A673 (cell line): ENCODE measurements at regions not wholly inside any gene's neighbourhood (a gene's known extent, or its start where the extent isn't known, plus 50 kb on each side); places are given as distances from the start of the nearest gene placed in this dataset.

Experiments
- BruUV-seq: library from RNA; stranded (reverse); fragments of 400-500 nt; replicated peaks from 2 replicates; lab custom pipeline; 2021; lab: Mats Ljungman, UMichigan
- CTCF ChIA-PET: fragments of 300-600 bp; sonication (Branson Sonifier 250); formaldehyde crosslinking; loops from one replicate; lab custom pipeline; 2022; ENCODE audit warnings: antibody characterized with exemption; lab: Charles Lee
- POLR2A ChIA-PET: fragments of 300-600 bp; sonication (Branson Sonifier 250); formaldehyde crosslinking; loops from one replicate; lab custom pipeline; 2022; ENCODE audit warnings: antibody characterized with exemption; ENCODE audit not compliant: low non-redundant PET; lab: Charles Lee
- DNase-seq: peaks from one replicate; pipeline ENCODE4 v3.0.0-alpha.2; 2015; ENCODE audit warnings: low spot score
- H3K27ac ChIP-seq: fragments of 200-600 bp; sonication (generic); 2 replicates; pipeline ENCODE4 v1.5.1; 2016; ENCODE audit warnings: mixed run types, low read depth, mild to moderate bottlenecking, mixed read lengths, antibody characterized with exemption, low read length; ENCODE audit not compliant: poor library complexity, severe bottlenecking
- H3K27me3 ChIP-seq: fragments of 200-600 bp; sonication (generic); replicated peaks from 2 replicates; pipeline ENCODE4 v1.6.1; 2017; ENCODE audit warnings: mixed run types, low read depth, mild to moderate bottlenecking, mixed read lengths, antibody characterized with exemption, low read length; ENCODE audit not compliant: insufficient read depth, poor library complexity
- H3K36me3 ChIP-seq: fragments of 200-600 bp; sonication (generic); 2 replicates; pipeline ENCODE4 v1.6.1; 2016; ENCODE audit warnings: mixed run types, mild to moderate bottlenecking, mixed read lengths, antibody characterized with exemption, low read length; ENCODE audit not compliant: insufficient read depth, poor library complexity, severe bottlenecking
- H3K4me1 ChIP-seq: fragments of 200-600 bp; sonication (generic); 2 replicates; pipeline ENCODE4 v1.6.1; 2017; ENCODE audit warnings: mixed run types, mild to moderate bottlenecking, mixed read lengths, antibody characterized with exemption, low read length; ENCODE audit not compliant: insufficient read depth, poor library complexity, severe bottlenecking
- H3K4me3 ChIP-seq: fragments of 200-600 bp; sonication (generic); 2 replicates; pipeline ENCODE4 v1.5.1; 2016; ENCODE audit warnings: low read depth, mixed run types, mild to moderate bottlenecking, mixed read lengths, low read length; ENCODE audit not compliant: poor library complexity, severe bottlenecking
- H3K9me3 ChIP-seq: fragments of 200-600 bp; sonication (generic); 2 replicates; pipeline ENCODE4 v1.6.1; 2016; ENCODE audit warnings: mixed run types, low read depth, mild to moderate bottlenecking, mixed read lengths, antibody characterized with exemption, low read length; ENCODE audit not compliant: poor library complexity, severe bottlenecking
- EZH2 ChIP-seq: fragments of 200-600 bp; sonication (generic); IDR thresholded peaks from 2 replicates; pipeline ENCODE4 v1.6.1; 2017; ENCODE audit warnings: borderline replicate concordance, low read depth, mild to moderate bottlenecking, mixed read lengths, antibody characterized with exemption, low read length; ENCODE audit not compliant: poor library complexity, severe bottlenecking
- intact Hi-C: fragments of 100-400 bp; cut with micrococcal nuclease; formaldehyde crosslinking; loops from one replicate; pipeline ENCODE4 v1.10.0; 2022; ENCODE audit not compliant: unreplicated experiment
- TF ChIP-seq, protein P1 (sequence below): fragments of 300-800, 200-600 bp; sonication (generic); conservative IDR thresholded peaks from 2 replicates; pipeline ENCODE4 v1.5.1; 2017; ENCODE audit warnings: low read depth, mild to moderate bottlenecking, antibody characterized with exemption, low read length, moderate library complexity, mixed read lengths

DNA sequence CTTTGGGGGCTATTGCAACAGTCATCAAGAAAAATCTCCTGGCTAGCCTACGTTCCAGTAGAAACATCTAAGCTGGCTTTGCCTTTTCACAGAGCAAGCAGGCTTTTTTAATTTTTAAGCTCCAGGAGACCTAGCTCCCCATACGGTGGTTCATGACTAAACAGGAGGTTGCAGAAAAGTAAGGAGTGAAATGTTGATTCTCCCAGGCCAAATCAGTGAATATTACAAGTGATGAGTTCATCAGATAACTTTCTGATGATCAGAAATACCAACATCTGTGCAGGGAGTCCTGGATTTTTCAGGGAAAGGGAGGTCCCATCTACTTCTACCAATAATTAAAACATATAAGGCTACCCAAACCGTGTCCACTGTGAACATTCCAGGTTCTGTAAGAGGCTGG is 477.3 kb upstream of the CELF2 start:
- no peak for TF ChIP-seq EZH2
- TF ChIP-seq, protein P1, sequence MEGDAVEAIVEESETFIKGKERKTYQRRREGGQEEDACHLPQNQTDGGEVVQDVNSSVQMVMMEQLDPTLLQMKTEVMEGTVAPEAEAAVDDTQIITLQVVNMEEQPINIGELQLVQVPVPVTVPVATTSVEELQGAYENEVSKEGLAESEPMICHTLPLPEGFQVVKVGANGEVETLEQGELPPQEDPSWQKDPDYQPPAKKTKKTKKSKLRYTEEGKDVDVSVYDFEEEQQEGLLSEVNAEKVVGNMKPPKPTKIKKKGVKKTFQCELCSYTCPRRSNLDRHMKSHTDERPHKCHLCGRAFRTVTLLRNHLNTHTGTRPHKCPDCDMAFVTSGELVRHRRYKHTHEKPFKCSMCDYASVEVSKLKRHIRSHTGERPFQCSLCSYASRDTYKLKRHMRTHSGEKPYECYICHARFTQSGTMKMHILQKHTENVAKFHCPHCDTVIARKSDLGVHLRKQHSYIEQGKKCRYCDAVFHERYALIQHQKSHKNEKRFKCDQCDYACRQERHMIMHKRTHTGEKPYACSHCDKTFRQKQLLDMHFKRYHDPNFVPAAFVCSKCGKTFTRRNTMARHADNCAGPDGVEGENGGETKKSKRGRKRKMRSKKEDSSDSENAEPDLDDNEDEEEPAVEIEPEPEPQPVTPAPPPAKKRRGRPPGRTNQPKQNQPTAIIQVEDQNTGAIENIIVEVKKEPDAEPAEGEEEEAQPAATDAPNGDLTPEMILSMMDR: no peak
- intact Hi-C loops: no loop called here
- Histone ChIP-seq H3K27me3 (no peaks in the 10 kb centered on the region), H3K4me3 (no peak overlapping the region), H3K4me1 (no peaks in the 10 kb centered on the region), H3K27ac (no peak overlapping the region), H3K9me3 (no peaks in the 10 kb centered on the region), H3K36me3 (no peaks in the 10 kb centered on the region)
- no peak for DNase-seq
- CTCF ChIA-PET: no interaction called here
- POLR2A ChIA-PET: no interaction called here
- no TSS peak for BruUV-seq

DNA sequence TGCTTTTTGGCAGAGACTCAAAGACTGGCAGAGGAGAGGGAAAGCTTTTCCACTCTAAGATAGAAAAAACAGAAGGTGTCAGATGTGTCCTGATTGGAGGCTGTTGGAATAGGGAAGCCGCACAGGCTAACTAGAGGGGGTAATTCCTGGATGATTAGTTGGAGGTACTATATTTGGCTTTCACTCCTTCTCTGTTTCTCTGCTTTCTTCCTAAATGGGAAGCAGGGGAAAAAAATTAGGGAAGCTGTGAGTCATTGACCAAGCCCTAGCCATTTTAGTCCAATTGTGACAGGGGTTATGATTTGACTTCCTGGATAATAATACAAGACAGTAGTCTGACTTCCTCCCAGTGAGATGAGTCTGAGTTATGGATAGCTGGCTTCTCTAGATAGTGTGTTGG is 475.2 kb upstream of the CELF2 start:
- H3K4me1 ChIP-seq: no peaks in the 10 kb centered on the region
- no peaks in the 10 kb centered on the region for H3K36me3 ChIP-seq
- no TSS peak for BruUV-seq
- TF ChIP-seq EZH2: no peak
- TF ChIP-seq, protein P1: no peak
- H3K4me3 ChIP-seq: no peak overlapping the region
- no peak overlapping the region for H3K27ac ChIP-seq
- intact Hi-C loops: no loop called here
- H3K9me3 ChIP-seq: no peaks in the 10 kb centered on the region
- ChIA-PET CTCF (no interaction called here), POLR2A (no interaction called here)
- no peaks in the 10 kb centered on the region for H3K27me3 ChIP-seq
- no peak for DNase-seq

DNA sequence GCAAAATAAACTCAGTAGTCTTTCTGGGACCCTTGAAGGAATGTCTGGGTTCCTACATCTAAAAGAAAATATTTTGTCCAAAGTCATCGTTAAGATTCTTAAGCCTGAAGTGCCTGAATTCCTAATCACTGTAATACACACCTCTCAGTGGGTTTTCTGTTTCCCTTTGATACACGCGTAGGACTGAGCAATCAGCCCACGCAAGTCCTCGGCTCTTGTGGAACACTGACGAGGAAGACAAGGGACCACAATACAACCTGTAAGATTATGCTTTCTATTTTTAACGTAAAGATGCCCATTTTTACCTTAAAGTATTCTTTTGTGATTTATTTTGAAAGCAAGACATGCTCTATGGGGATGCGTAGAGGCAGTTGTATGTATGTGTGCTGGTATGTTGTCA is 472.8 kb upstream of the CELF2 start:
- Histone ChIP-seq H3K36me3 (no peaks in the 10 kb centered on the region), H3K27ac (no peak overlapping the region), H3K27me3 (no peaks in the 10 kb centered on the region), H3K9me3 (no peaks in the 10 kb centered on the region), H3K4me3 (no peak overlapping the region), H3K4me1 (no peaks in the 10 kb centered on the region)
- CTCF ChIA-PET: no interaction called here
- TF ChIP-seq EZH2: no peak
- TF ChIP-seq, protein P1: no peak
- POLR2A ChIA-PET: no interaction called here
- no TSS peak for BruUV-seq
- intact Hi-C loops: no loop called here
- no peak for DNase-seq
